Adrenal gland (tissue), 9 donors: ENCODE measurements at regions not wholly inside any gene's neighbourhood (a gene's known extent, or its start where the extent isn't known, plus 50 kb on each side); places are given as distances from the start of the nearest gene placed in this dataset.

Experiments used
- DNase-seq, 7 donors: peaks; one replicate each; pipeline ENCODE4 v3.0.0-alpha.2; 2019 to 2020
- H3K27ac ChIP-seq, 5 donors: fragments of 200-600 bp; sonication (generic) in 4 of 5; 1 replicate in 3 of 5; 2 replicates in 2 of 5; pipeline versions ENCODE4 v1.5.1 to v1.8.0; 2016 to 2020; ENCODE audit warnings: mild to moderate bottlenecking in 1 of 5
- H3K27me3 ChIP-seq: fragments of 200-600 bp; 2 replicates; pipeline ENCODE4 v1.8.0; 2021
- H3K36me3 ChIP-seq, 2 donors: fragments of 200-600 bp; replicated peaks in 1 of 2; 1 replicate in 1 of 2; 2 replicates in 1 of 2; pipeline versions ENCODE4 v1.5.1 to v1.8.0; 2018 to 2022
- H3K4me1 ChIP-seq, 2 donors: fragments of 200-600 bp; replicated peaks in 1 of 2; 1 replicate in 1 of 2; 2 replicates in 1 of 2; pipeline versions ENCODE4 v1.5.1 to v1.8.0; 2018 to 2021
- H3K4me3 ChIP-seq, 4 donors: fragments of 200-600 bp; sonication (generic) in 3 of 4; one replicate each; pipeline ENCODE4 v1.5.1; 2016 to 2018
- H3K9me3 ChIP-seq, 3 donors: fragments of 200-600 bp; sonication (generic) in 1 of 3; replicated peaks in 1 of 3; 1 replicate in 2 of 3; 2 replicates in 1 of 3; pipeline versions ENCODE4 v1.5.1 to v1.8.0; 2016 to 2021
- POLR2A ChIP-seq, 2 donors: fragments of 450-650 bp; IDR thresholded peaks; one replicate each; pipeline ENCODE4 v1.6.1; 2017; ENCODE audit warnings: antibody characterized with exemption in 2 of 2, mild to moderate bottlenecking in 2 of 2, moderate library complexity in 1 of 2
- WGBS, 4 donors: extraction: QIAGEN DNeasy Blood & Tissue Kit in 2 of 4; methylation state at CpG; one replicate each; pipeline versions ENCODE4 v1.1.5 to v1.1.7; 2013 to 2017; 5-methylcytosine and 5-hydroxymethylcytosine counted together
- intact Hi-C, 2 donors: fragments of 100-400 bp; cut with DNase I; formaldehyde crosslinking; loops; one replicate each; pipeline versions ENCODE4 v1.14.1 to v1.15.0; 2022 to 2023
- TF ChIP-seq, protein P1 (sequence below), 6 experiments: fragments of 450-650 bp in 4 of 6; fragments of 200-600 bp in 2 of 6; sonication (generic) in 1 of 6; IDR thresholded peaks; 1 replicate in 5 of 6; 2 replicates in 1 of 6; pipeline versions ENCODE4 v1.5.1 to v1.8.0; 2016 to 2021; ENCODE audit warnings: antibody characterized with exemption in 6 of 6, mild to moderate bottlenecking in 2 of 6, moderate library complexity in 1 of 6
- donor health status: healthy with polysubstance abuse.
- donor health status: Bipolar disorder and iron deficiency.
- donor health status: DM: yes; HTN: yes; CAD: no.
- donor health status: DM: no; HTN: no; CAD: no.
- donor health status: DM: no; HTN: no; CAD: no.

DNA sequence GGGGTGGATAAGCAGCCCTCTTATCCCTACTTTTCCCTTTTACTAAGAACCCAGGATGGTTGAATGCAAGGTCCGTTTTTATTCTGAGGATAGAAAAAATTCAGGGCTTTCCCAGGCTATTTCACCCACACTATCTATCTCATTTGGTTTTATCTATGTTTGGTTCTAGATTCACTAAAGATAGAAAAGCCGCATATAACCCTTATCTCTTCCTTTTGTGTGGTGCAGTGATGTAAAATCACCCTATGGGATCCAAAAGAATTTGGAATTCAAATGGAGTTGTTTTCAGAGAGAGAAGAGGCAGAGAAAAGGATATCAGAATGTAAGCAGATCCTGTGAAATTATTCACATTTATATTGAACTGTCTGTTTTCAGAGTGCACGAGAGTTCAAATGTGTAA lies 236.3 kb upstream of the RFX3 start:
- no peak overlapping the region for H3K27ac ChIP-seq
- WGBS, 4 donors = 56 to 60% (median 59%) methylated on average over 3 of the region's 3 CpGs
- intact Hi-C loops = no loop called here

DNA sequence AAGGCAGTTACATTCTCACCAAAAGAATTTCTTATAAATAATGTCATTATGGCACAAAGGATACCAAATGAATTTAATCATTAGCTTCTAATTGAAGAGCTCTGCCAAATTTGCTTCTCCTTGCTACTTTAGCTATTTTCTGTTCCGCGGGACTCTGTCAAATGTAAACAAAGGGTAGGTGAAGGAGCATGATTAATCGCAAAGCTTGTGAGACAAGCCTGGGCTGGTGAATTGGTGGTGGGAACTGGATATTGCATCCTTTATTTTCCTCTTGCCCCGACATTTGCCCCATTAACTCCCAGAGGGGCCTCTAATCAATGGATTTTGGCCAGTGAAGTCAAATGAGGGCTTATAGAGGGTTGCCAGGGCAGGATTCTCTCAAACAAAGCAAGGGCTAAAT lies 234.2 kb upstream of the RFX3 start:
- DNase-seq = no peak
- intact Hi-C loops = no loop called here
- WGBS, 4 donors = 40 to 46% (median 44%) methylated on average over 4 of the region's 4 CpGs
- Histone ChIP-seq H3K27ac (no peak overlapping the region), H3K9me3 (no peaks in the 10 kb centered on the region), H3K4me3 (no peak overlapping the region), H3K27me3 (no peaks in the 10 kb centered on the region), H3K36me3 (no peaks in the 10 kb centered on the region), H3K4me1 (no peaks in the 10 kb centered on the region)
- TF ChIP-seq POLR2A (IDR thresholded peaks at IDR 0.05) = no peak
- TF ChIP-seq, protein P1, sequence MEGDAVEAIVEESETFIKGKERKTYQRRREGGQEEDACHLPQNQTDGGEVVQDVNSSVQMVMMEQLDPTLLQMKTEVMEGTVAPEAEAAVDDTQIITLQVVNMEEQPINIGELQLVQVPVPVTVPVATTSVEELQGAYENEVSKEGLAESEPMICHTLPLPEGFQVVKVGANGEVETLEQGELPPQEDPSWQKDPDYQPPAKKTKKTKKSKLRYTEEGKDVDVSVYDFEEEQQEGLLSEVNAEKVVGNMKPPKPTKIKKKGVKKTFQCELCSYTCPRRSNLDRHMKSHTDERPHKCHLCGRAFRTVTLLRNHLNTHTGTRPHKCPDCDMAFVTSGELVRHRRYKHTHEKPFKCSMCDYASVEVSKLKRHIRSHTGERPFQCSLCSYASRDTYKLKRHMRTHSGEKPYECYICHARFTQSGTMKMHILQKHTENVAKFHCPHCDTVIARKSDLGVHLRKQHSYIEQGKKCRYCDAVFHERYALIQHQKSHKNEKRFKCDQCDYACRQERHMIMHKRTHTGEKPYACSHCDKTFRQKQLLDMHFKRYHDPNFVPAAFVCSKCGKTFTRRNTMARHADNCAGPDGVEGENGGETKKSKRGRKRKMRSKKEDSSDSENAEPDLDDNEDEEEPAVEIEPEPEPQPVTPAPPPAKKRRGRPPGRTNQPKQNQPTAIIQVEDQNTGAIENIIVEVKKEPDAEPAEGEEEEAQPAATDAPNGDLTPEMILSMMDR (IDR thresholded peaks at IDR 0.05) = no peak

More for the DNA sequence above, 236.3 kb upstream of the RFX3 start:
- no peak overlapping the region for H3K4me3 ChIP-seq
- no peaks in the 10 kb centered on the region for H3K9me3 ChIP-seq
- TF ChIP-seq, protein P1 (IDR thresholded peaks at IDR 0.05) = no peak
- no peak for TF ChIP-seq POLR2A (IDR thresholded peaks at IDR 0.05)
- H3K36me3 ChIP-seq = no peaks in the 10 kb centered on the region
- no peaks in the 10 kb centered on the region for H3K4me1 ChIP-seq
- no peak for DNase-seq
- H3K27me3 ChIP-seq = no peaks in the 10 kb centered on the region

GRCh38 chr9:3758816-3759576 lies 233.2 kb upstream of the RFX3 start:
- intact Hi-C loops = no loop called here
- DNase-seq = no peak
- 41 to 59% (median 51%) methylated on average over 5 of the region's 5 CpGs for WGBS, 4 donors
- no peaks in the 10 kb centered on the region for H3K36me3 ChIP-seq
- H3K9me3 ChIP-seq = no peaks in the 10 kb centered on the region
- TF ChIP-seq, protein P1 (IDR thresholded peaks at IDR 0.05) = no peak
- no peak for TF ChIP-seq POLR2A (IDR thresholded peaks at IDR 0.05)
- H3K4me1 ChIP-seq = no peaks in the 10 kb centered on the region
- H3K27ac ChIP-seq = no peak overlapping the region
- no peaks in the 10 kb centered on the region for H3K27me3 ChIP-seq
- no peak overlapping the region for H3K4me3 ChIP-seq

- intact Hi-C loops = no loop called here
- H3K9me3 ChIP-seq = no peaks in the 10 kb centered on the region
- no peaks in the 10 kb centered on the region for H3K27me3 ChIP-seq
- H3K36me3 ChIP-seq = no peaks in the 10 kb centered on the region
- TF ChIP-seq, protein P1 (IDR thresholded peaks at IDR 0.05) = no peak
- no peak for TF ChIP-seq POLR2A (IDR thresholded peaks at IDR 0.05)
- DNase-seq = no peak
- no peak overlapping the region for H3K27ac ChIP-seq
- WGBS, 4 donors = 81 to 87% (median 83%) methylated on average over 3 of the region's 3 CpGs
- no peak overlapping the region for H3K4me3 ChIP-seq
- no peaks in the 10 kb centered on the region for H3K4me1 ChIP-seq
These were observed 230.3 kb upstream of the RFX3 start for GRCh38 chr9:3756071-3756470.
